Sigmoid colon (tissue), 6 donors: ENCODE measurements at regions not wholly inside any gene's neighbourhood (a gene's known extent, or its start where the extent isn't known, plus 50 kb on each side); places are given as distances from the start of the nearest gene placed in this dataset.
A peak's percentile ranks its signal among the peaks of the same experiment; 100 is the strongest.

Experiments used
- DNase-seq: peaks from one replicate; pipeline ENCODE4 v3.0.0-alpha.2; 2019
- H3K27ac ChIP-seq, 4 donors: fragments of 200-600 bp; sonication (generic); one replicate each; pipeline ENCODE4 v1.5.1; 2016 to 2019; ENCODE audit warnings: mild to moderate bottlenecking in 1 of 4
- H3K27me3 ChIP-seq, 3 donors: fragments of 200-600 bp; sonication (generic); one replicate each; pipeline ENCODE4 v1.5.1; 2019; ENCODE audit warnings: mild to moderate bottlenecking in 1 of 3
- H3K36me3 ChIP-seq, 4 donors: fragments of 200-600 bp; sonication (generic); one replicate each; pipeline ENCODE4 v1.5.1; 2016 to 2019
- H3K4me1 ChIP-seq, 4 donors: fragments of 200-600 bp; sonication (generic); one replicate each; pipeline ENCODE4 v1.5.1; 2017 to 2019
- H3K4me3 ChIP-seq, 4 donors: fragments of 200-600 bp; sonication (generic); one replicate each; pipeline ENCODE4 v1.5.1; 2017 to 2019; ENCODE audit warnings: mild to moderate bottlenecking in 2 of 4, moderate library complexity in 1 of 4
- H3K9me3 ChIP-seq, 4 donors: fragments of 200-600 bp in 3 of 4; sonication (generic) in 3 of 4; one replicate each; pipeline versions ENCODE4 v1.5.1 to v1.6.1; 2013 to 2019
- CTCF ChIP-seq, 4 experiments: fragments of 450-650 bp in 3 of 4; fragments of 200-600 bp in 1 of 4; IDR thresholded peaks; one replicate each; pipeline ENCODE4 v1.5.1; 2016 to 2019; ENCODE audit warnings: antibody characterized with exemption in 4 of 4, mild to moderate bottlenecking in 3 of 4, moderate library complexity in 2 of 4
- EP300 ChIP-seq, 4 donors: sonication (generic); formaldehyde crosslinking; IDR thresholded peaks; one replicate each; pipeline ENCODE4 v1.6.1; 2017; ENCODE audit warnings: antibody characterized with exemption in 4 of 4
- POLR2A ChIP-seq, 2 donors: fragments of 450-650 bp; IDR thresholded peaks; one replicate each; pipeline ENCODE4 v1.6.1; 2016; ENCODE audit warnings: antibody characterized with exemption in 2 of 2, mild to moderate bottlenecking in 2 of 2, moderate library complexity in 2 of 2
- POLR2AphosphoS5 ChIP-seq, 4 donors: sonication (generic); formaldehyde crosslinking; IDR thresholded peaks; one replicate each; pipeline ENCODE4 v1.6.1; 2017; ENCODE audit warnings: antibody characterized with exemption in 4 of 4
- WGBS, 2 donors: extraction: QIAGEN DNeasy Blood & Tissue Kit; methylation state at CpG; one replicate each; pipeline ENCODE4 v1.1.7; 2013; 5-methylcytosine and 5-hydroxymethylcytosine counted together
- intact Hi-C: fragments of 100-400 bp; cut with DNase I; formaldehyde crosslinking; loops from one replicate; pipeline ENCODE4 v1.15.1; 2023
- donor health status: healthy with polysubstance abuse.
- donor health status: healthy.

DNA sequence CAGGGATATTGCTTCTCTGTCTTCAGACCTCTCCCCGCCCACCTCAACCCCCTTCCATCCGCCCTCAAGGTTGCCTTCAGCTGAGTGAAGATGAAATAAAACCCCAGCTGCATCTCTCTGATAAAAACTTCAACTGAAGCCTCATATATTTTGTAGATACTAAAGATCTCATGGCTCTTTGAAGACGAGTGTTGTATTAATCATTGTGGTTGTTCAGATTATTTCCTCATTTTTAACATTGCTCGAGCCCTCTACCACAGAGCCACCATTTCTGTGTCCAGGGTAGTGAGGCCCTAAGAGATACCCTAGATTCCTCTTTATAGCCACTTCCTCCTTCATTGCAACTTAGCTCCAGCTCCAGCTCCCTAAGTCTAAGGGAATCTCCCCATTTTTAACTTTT, 312.8 kb upstream of the ZNF507 start:
- DNase-seq, result no peak
- TF ChIP-seq POLR2AphosphoS5 (IDR thresholded peaks at IDR 0.05) (no peak), POLR2A (IDR thresholded peaks at IDR 0.05) (no peak), CTCF (IDR thresholded peaks at IDR 0.05) (no peak), EP300 (IDR thresholded peaks at IDR 0.05) (no peak)
- H3K27ac ChIP-seq, result no peak overlapping the region
- WGBS, 2 donors, result 62 to 65% methylated on average over 4 of the region's 4 CpGs
- H3K4me3 ChIP-seq, result no peak overlapping the region
- H3K27me3 ChIP-seq, result no peaks in the 10 kb centered on the region
- intact Hi-C loops, result no loop called here
- no peaks in the 10 kb centered on the region for H3K36me3 ChIP-seq
- H3K4me1 ChIP-seq, result peaks cover 0 to 7% (median 6%) of the 10 kb centered on the region in 4 donors
- H3K9me3 ChIP-seq, result no peaks in the 10 kb centered on the region

DNA sequence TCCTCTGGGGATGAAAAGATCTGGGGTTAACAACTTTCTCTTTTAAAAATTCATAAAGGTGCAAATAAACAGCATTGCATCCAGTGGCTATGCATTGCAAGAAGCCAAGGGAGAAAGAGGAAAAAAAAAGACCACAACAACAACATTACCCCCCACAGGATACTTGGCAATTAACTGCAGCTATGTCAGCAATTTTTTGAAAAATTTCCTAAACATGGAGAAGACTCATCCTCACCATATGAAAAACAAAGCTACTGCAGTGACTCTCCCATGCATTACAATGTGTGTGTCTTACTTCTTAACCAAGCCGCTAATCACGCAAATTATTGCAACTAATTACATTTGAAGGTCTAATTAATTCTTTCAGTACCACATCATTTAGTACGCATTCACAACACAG, 309.8 kb upstream of the ZNF507 start:
- no peaks in the 10 kb centered on the region for H3K36me3 ChIP-seq
- 94 to 95% methylated on average over 3 of the region's 3 CpGs for WGBS, 2 donors
- no peak overlapping the region for H3K27ac ChIP-seq
- DNase-seq, result no peak
- no peaks in the 10 kb centered on the region for H3K27me3 ChIP-seq
- no peak overlapping the region for H3K4me3 ChIP-seq
- H3K9me3 ChIP-seq, result no peaks in the 10 kb centered on the region
- TF ChIP-seq CTCF (IDR thresholded peaks at IDR 0.05) (no peak), POLR2A (IDR thresholded peaks at IDR 0.05) (no peak), EP300 (IDR thresholded peaks at IDR 0.05) (no peak)
- H3K4me1 ChIP-seq, result peaks cover 0 to 38% (median 33%) of the 10 kb centered on the region in 4 donors
- intact Hi-C loops, result loop anchor here (2.0 to 5.0 kb wide), 2 partner anchors 13 to 73 kb away; no protein-coding TSS in a partner anchor

GRCh38 chr19:32038021-32038920, 307.1 kb upstream of the ZNF507 start:
- DNase-seq, result peak; percentile 70
- Histone ChIP-seq H3K27me3 (peaks cover 0 to 2% (median 0%) of the 10 kb centered on the region in 3 donors), H3K36me3 (no peaks in the 10 kb centered on the region), H3K4me1 (peaks cover 0 to 52% (median 45%) of the 10 kb centered on the region in 4 donors), H3K9me3 (no peaks in the 10 kb centered on the region), H3K27ac (peak overlapping the region in 3 of 4 donors; percentile 60 to 76 (median 66)), H3K4me3 (no peak overlapping the region)
- WGBS, 2 donors, result 53 to 67% methylated on average over 13 of the region's 13 CpGs
- no peak for TF ChIP-seq CTCF (IDR thresholded peaks at IDR 0.05)
- TF ChIP-seq POLR2AphosphoS5 (IDR thresholded peaks at IDR 0.05), result peak; percentile 45 to 90 (median 71)
- TF ChIP-seq POLR2A (IDR thresholded peaks at IDR 0.05), result no peak
- TF ChIP-seq EP300 (IDR thresholded peaks at IDR 0.05), result peak in 2 of 4 donors; percentile 6 to 19
- intact Hi-C loops, result loop anchor here (2.0 to 5.0 kb wide), 2 partner anchors 76 to 699 kb away; no protein-coding TSS in a partner anchor

GRCh38 chr19:32038961-32039360, 306.4 kb upstream of the ZNF507 start:
- H3K27me3 ChIP-seq, result peaks cover 0 to 9% (median 0%) of the 10 kb centered on the region in 3 donors
- peaks cover 0 to 52% (median 45%) of the 10 kb centered on the region in 4 donors for H3K4me1 ChIP-seq
- H3K27ac ChIP-seq, result peak overlapping the region in 3 of 4 donors; percentile 60 to 76 (median 66)
- H3K4me3 ChIP-seq, result no peak overlapping the region
- 57 to 61% methylated on average over 6 of the region's 6 CpGs for WGBS, 2 donors
- no peak for DNase-seq
- H3K9me3 ChIP-seq, result no peaks in the 10 kb centered on the region
- no peaks in the 10 kb centered on the region for H3K36me3 ChIP-seq
- TF ChIP-seq POLR2A (IDR thresholded peaks at IDR 0.05) (no peak), POLR2AphosphoS5 (IDR thresholded peaks at IDR 0.05) (peak in 1 of 4 donors; percentile 11)
- intact Hi-C loops, result loop anchor here (2.0 to 5.0 kb wide), 2 partner anchors 77 to 700 kb away; no protein-coding TSS in a partner anchor

DNA sequence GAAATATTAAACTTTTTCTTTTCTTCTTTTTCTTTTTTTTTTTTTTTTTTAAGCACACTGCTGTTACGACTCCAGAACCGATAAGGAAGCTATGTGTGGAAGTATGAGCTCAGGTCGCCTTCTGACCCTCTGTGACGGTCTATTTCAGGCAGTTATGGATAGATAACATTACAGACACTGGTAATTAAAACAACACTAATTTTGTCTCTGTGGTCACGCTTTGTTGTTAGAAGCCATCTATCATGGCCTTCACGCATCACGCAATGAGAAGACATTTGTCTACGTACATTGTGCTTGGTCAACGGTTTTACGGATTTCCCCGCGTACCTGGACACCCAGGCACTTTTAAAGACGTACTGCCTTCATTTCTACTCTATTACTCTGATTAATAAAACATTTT, 306.0 kb upstream of the ZNF507 start:
- WGBS, 2 donors, result 73 to 88% methylated on average over 13 of the region's 13 CpGs
- DNase-seq, result no peak
- peaks cover 0 to 52% (median 45%) of the 10 kb centered on the region in 4 donors for H3K4me1 ChIP-seq
- H3K27ac ChIP-seq, result peak overlapping the region in 2 of 4 donors; percentile 66 to 76
- H3K27me3 ChIP-seq, result peaks cover 0 to 12% (median 0%) of the 10 kb centered on the region in 3 donors
- no peaks in the 10 kb centered on the region for H3K9me3 ChIP-seq
- H3K36me3 ChIP-seq, result no peaks in the 10 kb centered on the region
- intact Hi-C loops, result loop anchor here (2.0 to 5.0 kb wide), 2 partner anchors 77 to 701 kb away; no protein-coding TSS in a partner anchor
- no peak overlapping the region for H3K4me3 ChIP-seq
- no peak for TF ChIP-seq POLR2A (IDR thresholded peaks at IDR 0.05)
- no peak for TF ChIP-seq CTCF (IDR thresholded peaks at IDR 0.05)
- no peak for TF ChIP-seq EP300 (IDR thresholded peaks at IDR 0.05)
- no peak for TF ChIP-seq POLR2AphosphoS5 (IDR thresholded peaks at IDR 0.05)
